ENCODE measurements at regions not wholly inside any gene's neighbourhood (a gene's known extent, or its start where the extent isn't known, plus 50 kb on each side); places are given as distances from the start of the nearest gene placed in this dataset.

GRCh38 chr4:18508786-18509185, 487.2 kb upstream of the LCORL start:
- no peak for TF ChIP-seq POLR2AphosphoS5 (IDR thresholded peaks at IDR 0.05)
- no peak for TF ChIP-seq CTCF (IDR thresholded peaks at IDR 0.05)
- TF ChIP-seq POLR2A (IDR thresholded peaks at IDR 0.05): no peak
- no peak for TF ChIP-seq EP300 (IDR thresholded peaks at IDR 0.05)
